Caco-2 (cell line): ENCODE measurements at regions not wholly inside any gene's neighbourhood (a gene's known extent, or its start where the extent isn't known, plus 50 kb on each side); places are given as distances from the start of the nearest gene placed in this dataset.

Experiments
- BruUV-seq: library from RNA; stranded (reverse); fragments of 400-500 nt; replicated peaks from 2 replicates; lab custom pipeline; 2021; lab: Mats Ljungman, UMichigan
- CTCF ChIA-PET: fragments of 300-600 bp; sonication (Branson Sonifier 250); formaldehyde crosslinking; loops from one replicate; lab custom pipeline; 2022; ENCODE audit warnings: antibody characterized with exemption; lab: Charles Lee
- POLR2A ChIA-PET: fragments of 300-600 bp; sonication (Branson Sonifier 250); formaldehyde crosslinking; loops from one replicate; lab custom pipeline; 2022; ENCODE audit warnings: antibody characterized with exemption; lab: Charles Lee
- DNase-seq, 2 experiments: peaks; one replicate each; pipeline versions ENCODE4 v3.0.0 to v3.0.0-alpha.2; 2020 to 2022
- H3K27me3 ChIP-seq: replicated peaks from 2 replicates; pipeline ENCODE4 v1.6.0; 2011; ENCODE audit warnings: low read length; ENCODE audit not compliant: control insufficient read depth, insufficient read depth
- H3K36me3 ChIP-seq: 2 replicates; pipeline ENCODE4 v1.5.1; 2011; ENCODE audit warnings: low read length; ENCODE audit not compliant: control insufficient read depth, insufficient read depth
- H3K4me1 ChIP-seq: fragments of 250-450 bp; sonication (Bioruptor Pico); 2 replicates; pipeline ENCODE4 v1.5.1; 2020; ENCODE audit warnings: mild to moderate bottlenecking
- H3K4me3 ChIP-seq: 2 replicates; pipeline ENCODE4 v1.5.1; 2011; ENCODE audit warnings: low read depth, mild to moderate bottlenecking, control low read depth, low read length
- H3K9me3 ChIP-seq: fragments of 250-450 bp; sonication (Bioruptor Pico); 2 replicates; pipeline ENCODE4 v1.5.1; 2020; ENCODE audit warnings: mild to moderate bottlenecking, moderate library complexity
- H3K27ac Mint-ChIP-seq: one replicate; pipeline ENCODE4 v1.8.0; 2022; ENCODE audit warnings: mixed read lengths; ENCODE audit not compliant: unreplicated experiment
- H3K27me3 Mint-ChIP-seq: one replicate; pipeline ENCODE4 v1.8.0; 2022; ENCODE audit warnings: mixed read lengths; ENCODE audit not compliant: insufficient read depth, unreplicated experiment
- H3K36me3 Mint-ChIP-seq: one replicate; pipeline ENCODE4 v1.8.0; 2022; ENCODE audit warnings: mild to moderate bottlenecking, mixed read lengths; ENCODE audit not compliant: insufficient read depth, unreplicated experiment
- H3K4me1 Mint-ChIP-seq: one replicate; pipeline ENCODE4 v1.8.0; 2022; ENCODE audit warnings: low read depth, mixed read lengths; ENCODE audit not compliant: unreplicated experiment
- H3K4me3 Mint-ChIP-seq: one replicate; pipeline ENCODE4 v1.8.0; 2022; ENCODE audit warnings: mild to moderate bottlenecking, moderate library complexity, mixed read lengths; ENCODE audit not compliant: unreplicated experiment
- H3K9me3 Mint-ChIP-seq: one replicate; pipeline ENCODE4 v1.8.0; 2022; ENCODE audit warnings: mixed read lengths; ENCODE audit not compliant: unreplicated experiment
- CTCF ChIP-seq, 2 experiments: fragments of 200-600 bp in 1 of 2; IDR thresholded peaks; 1 replicate in 1 of 2; 2 replicates in 1 of 2; pipeline versions ENCODE4 v1.5.1 to v1.8.0; 2011 to 2022; ENCODE audit warnings: antibody characterized with exemption in 1 of 2, control low read depth in 1 of 2, inconsistent platforms in 1 of 2, low read depth in 1 of 2, low read length in 1 of 2, mild to moderate bottlenecking in 1 of 2, moderate library complexity in 1 of 2; ENCODE audit not compliant: insufficient read depth in 1 of 2, severe bottlenecking in 1 of 2, unreplicated experiment in 1 of 2
- intact Hi-C: fragments of 100-400 bp; cut with micrococcal nuclease; formaldehyde crosslinking; loops from one replicate; pipeline ENCODE4 v1.10.0; 2022; ENCODE audit not compliant: unreplicated experiment

GRCh38 chr2:238754259-238754658 is 93.6 kb upstream of the TWIST2 start:
- Mint-ChIP-seq H3K36me3 (no peaks in the 10 kb centered on the region), H3K27ac (no peak overlapping the region), H3K9me3 (peaks cover 16% of the 10 kb centered on the region), H3K27me3 (peaks cover 10% of the 10 kb centered on the region), H3K4me3 (no peak overlapping the region), H3K4me1 (no peaks in the 10 kb centered on the region)
- POLR2A ChIA-PET, result no interaction called here
- intact Hi-C loops, result no loop called here
- Histone ChIP-seq H3K36me3 (no peaks in the 10 kb centered on the region), H3K4me3 (no peak overlapping the region), H3K27me3 (no peaks in the 10 kb centered on the region), H3K9me3 (no peaks in the 10 kb centered on the region), H3K4me1 (no peaks in the 10 kb centered on the region)
- TF ChIP-seq CTCF (IDR thresholded peaks at IDR 0.05; ENCODE audit: insufficient read depth in 1 of 2, low read depth in 1 of 2, low read length in 1 of 2, severe bottlenecking in 1 of 2, unreplicated experiment in 1 of 2), result no peak
- no peak for DNase-seq
- CTCF ChIA-PET, result no interaction called here
- no TSS peak for BruUV-seq

DNA sequence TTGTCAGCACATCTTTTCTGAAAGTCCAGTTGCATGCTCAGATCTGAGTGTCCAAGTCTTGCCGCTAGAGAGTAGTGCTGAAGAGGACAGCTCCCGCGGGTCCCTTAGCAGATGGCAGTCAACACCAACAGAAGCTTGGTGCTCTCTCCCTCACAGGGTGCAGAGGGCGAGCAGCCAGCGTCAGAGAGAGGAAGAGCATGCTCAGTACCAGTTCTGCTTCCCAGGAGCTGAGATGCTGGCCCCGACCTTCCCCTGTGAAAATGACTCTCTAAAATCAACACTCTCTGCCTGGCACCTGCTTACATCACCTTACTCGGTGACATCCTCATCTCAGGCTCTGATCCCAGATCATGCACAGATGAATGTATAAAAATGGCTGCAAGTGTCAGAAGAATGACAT is 86.0 kb upstream of the TWIST2 start:
- Mint-ChIP-seq H3K9me3 (no peaks in the 10 kb centered on the region), H3K36me3 (no peaks in the 10 kb centered on the region), H3K4me3 (no peak overlapping the region), H3K27ac (no peak overlapping the region), H3K4me1 (no peaks in the 10 kb centered on the region), H3K27me3 (peaks cover 22% of the 10 kb centered on the region)
- ChIA-PET CTCF (no interaction called here), POLR2A (no interaction called here)
- TF ChIP-seq CTCF (IDR thresholded peaks at IDR 0.05; ENCODE audit: insufficient read depth in 1 of 2, low read depth in 1 of 2, low read length in 1 of 2, severe bottlenecking in 1 of 2, unreplicated experiment in 1 of 2), result no peak
- DNase-seq, result peak in 1 of 2 experiments; percentile 14
- Histone ChIP-seq H3K4me1 (no peaks in the 10 kb centered on the region), H3K36me3 (no peaks in the 10 kb centered on the region), H3K9me3 (no peaks in the 10 kb centered on the region), H3K4me3 (no peak overlapping the region), H3K27me3 (no peaks in the 10 kb centered on the region)
- intact Hi-C loops, result no loop called here
- no TSS peak for BruUV-seq

DNA sequence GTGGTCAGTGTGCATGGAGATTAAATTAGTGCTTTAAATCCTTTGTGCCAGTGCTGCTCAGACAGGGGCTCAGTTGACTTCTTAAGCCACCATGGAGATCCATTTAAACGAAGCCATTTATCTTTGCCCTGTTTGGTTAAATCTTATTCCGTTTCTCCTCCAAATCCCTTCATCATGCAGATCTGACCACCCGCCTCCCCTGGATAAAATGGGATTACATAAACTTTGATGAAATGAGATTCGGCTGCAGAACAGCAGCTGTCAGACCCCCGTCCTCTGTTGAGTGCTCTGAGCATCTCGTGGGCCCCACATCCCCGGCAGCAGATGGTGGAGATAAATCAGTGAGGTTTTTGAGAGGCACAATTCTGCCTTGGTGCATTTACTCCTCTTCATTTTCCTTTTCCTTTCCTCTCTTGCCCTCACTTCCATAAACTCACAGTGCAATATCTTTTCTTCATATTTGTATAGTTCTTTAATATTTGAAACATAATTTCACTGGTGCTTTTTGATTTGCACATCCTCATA is 84.4 kb upstream of the TWIST2 start:
- no peaks in the 10 kb centered on the region for H3K9me3 Mint-ChIP-seq
- no peaks in the 10 kb centered on the region for H3K9me3 ChIP-seq
- no peak overlapping the region for H3K4me3 ChIP-seq
- no TSS peak for BruUV-seq
- no peaks in the 10 kb centered on the region for H3K36me3 ChIP-seq
- no peaks in the 10 kb centered on the region for H3K27me3 ChIP-seq
- ChIA-PET CTCF (no interaction called here), POLR2A (no interaction called here)
- H3K4me1 Mint-ChIP-seq, result no peaks in the 10 kb centered on the region
- no peak for DNase-seq
- peaks cover 21% of the 10 kb centered on the region for H3K27me3 Mint-ChIP-seq
- no peak overlapping the region for H3K4me3 Mint-ChIP-seq
- TF ChIP-seq CTCF (IDR thresholded peaks at IDR 0.05; ENCODE audit: insufficient read depth in 1 of 2, low read depth in 1 of 2, low read length in 1 of 2, severe bottlenecking in 1 of 2, unreplicated experiment in 1 of 2), result no peak
- no peak overlapping the region for H3K27ac Mint-ChIP-seq
- H3K4me1 ChIP-seq, result no peaks in the 10 kb centered on the region
- intact Hi-C loops, result no loop called here
- H3K36me3 Mint-ChIP-seq, result no peaks in the 10 kb centered on the region
